ENCODE measurements at regions not wholly inside any gene's neighbourhood (a gene's known extent, or its start where the extent isn't known, plus 50 kb on each side); places are given as distances from the start of the nearest gene placed in this dataset.

GRCh38 chr4:30882995-30883675 lies 163.0 kb downstream of the PCDH7 start:
- TF ChIP-seq CTCF (IDR thresholded peaks at IDR 0.05) = no peak
- no peak for TF ChIP-seq POLR2AphosphoS5 (IDR thresholded peaks at IDR 0.05; ENCODE audit: low read depth, low read length)
- no peak for TF ChIP-seq TCF7L2 (IDR thresholded peaks at IDR 0.05; ENCODE audit: low read depth, low read length)
- no peak for TF ChIP-seq SIN3A (IDR thresholded peaks at IDR 0.05; ENCODE audit: borderline replicate concordance, insufficient read depth, low read depth, low read length)
- TF ChIP-seq, protein P1, sequence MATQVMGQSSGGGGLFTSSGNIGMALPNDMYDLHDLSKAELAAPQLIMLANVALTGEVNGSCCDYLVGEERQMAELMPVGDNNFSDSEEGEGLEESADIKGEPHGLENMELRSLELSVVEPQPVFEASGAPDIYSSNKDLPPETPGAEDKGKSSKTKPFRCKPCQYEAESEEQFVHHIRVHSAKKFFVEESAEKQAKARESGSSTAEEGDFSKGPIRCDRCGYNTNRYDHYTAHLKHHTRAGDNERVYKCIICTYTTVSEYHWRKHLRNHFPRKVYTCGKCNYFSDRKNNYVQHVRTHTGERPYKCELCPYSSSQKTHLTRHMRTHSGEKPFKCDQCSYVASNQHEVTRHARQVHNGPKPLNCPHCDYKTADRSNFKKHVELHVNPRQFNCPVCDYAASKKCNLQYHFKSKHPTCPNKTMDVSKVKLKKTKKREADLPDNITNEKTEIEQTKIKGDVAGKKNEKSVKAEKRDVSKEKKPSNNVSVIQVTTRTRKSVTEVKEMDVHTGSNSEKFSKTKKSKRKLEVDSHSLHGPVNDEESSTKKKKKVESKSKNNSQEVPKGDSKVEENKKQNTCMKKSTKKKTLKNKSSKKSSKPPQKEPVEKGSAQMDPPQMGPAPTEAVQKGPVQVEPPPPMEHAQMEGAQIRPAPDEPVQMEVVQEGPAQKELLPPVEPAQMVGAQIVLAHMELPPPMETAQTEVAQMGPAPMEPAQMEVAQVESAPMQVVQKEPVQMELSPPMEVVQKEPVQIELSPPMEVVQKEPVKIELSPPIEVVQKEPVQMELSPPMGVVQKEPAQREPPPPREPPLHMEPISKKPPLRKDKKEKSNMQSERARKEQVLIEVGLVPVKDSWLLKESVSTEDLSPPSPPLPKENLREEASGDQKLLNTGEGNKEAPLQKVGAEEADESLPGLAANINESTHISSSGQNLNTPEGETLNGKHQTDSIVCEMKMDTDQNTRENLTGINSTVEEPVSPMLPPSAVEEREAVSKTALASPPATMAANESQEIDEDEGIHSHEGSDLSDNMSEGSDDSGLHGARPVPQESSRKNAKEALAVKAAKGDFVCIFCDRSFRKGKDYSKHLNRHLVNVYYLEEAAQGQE (IDR thresholded peaks at IDR 0.05; ENCODE audit: insufficient read depth in 1 of 2, low read depth in 2 of 2, low read length in 1 of 2) = no peak

Measured in Panc1 (cell line).